PFSK-1 (cell line): ENCODE measurements at regions not wholly inside any gene's neighbourhood (a gene's known extent, or its start where the extent isn't known, plus 50 kb on each side); places are given as distances from the start of the nearest gene placed in this dataset.

Experiments
- REST ChIP-seq, 2 experiments: IDR thresholded peaks; 2 replicates each; pipeline versions ENCODE4 v1.6.1 to v1.8.0; 2011 to 2012; ENCODE audit warnings: low read depth in 2 of 2, low read length in 2 of 2, control low read depth in 1 of 2, inconsistent platforms in 1 of 2, mild to moderate bottlenecking in 1 of 2, moderate library complexity in 1 of 2; ENCODE audit not compliant: insufficient read depth in 1 of 2
- SIN3A ChIP-seq: IDR thresholded peaks from 2 replicates; pipeline ENCODE4 v1.6.1; 2012; ENCODE audit warnings: mild to moderate bottlenecking, low read length, moderate library complexity, borderline replicate concordance; ENCODE audit not compliant: insufficient read depth
- TAF1 ChIP-seq: IDR thresholded peaks from 2 replicates; pipeline ENCODE4 v1.6.1; 2012; ENCODE audit warnings: low read length, control low read depth, borderline replicate concordance; ENCODE audit not compliant: insufficient read depth

- TF ChIP-seq SIN3A (no peak), REST (IDR thresholded peaks at IDR 0.05; ENCODE audit: insufficient read depth in 1 of 2, low read depth in 2 of 2, low read length in 2 of 2) (no peak), TAF1 (no peak)
Measured at GRCh38 chr19:28718909-28719308, 494.0 kb downstream of the UQCRFS1 start.
